SHP77 treated with DMSO at 0.1 percent for 48 hours (cell line): ENCODE measurements at regions not wholly inside any gene's neighbourhood (a gene's known extent, or its start where the extent isn't known, plus 50 kb on each side); places are given as distances from the start of the nearest gene placed in this dataset.

Experiments
- DNase-seq: peaks from one replicate; lab custom pipeline; 2025; lab: John Stamatoyannopoulos, UW

GRCh38 chr5:21694567-21694966 lies 1158.6 kb downstream of the CDH12 start:
- DNase-seq: no peak

GRCh38 chr5:21693591-21693990 lies 1159.6 kb downstream of the CDH12 start:
- no peak for DNase-seq

- no peak for DNase-seq
Measured at GRCh38 chr5:21689587-21689986, 1163.6 kb downstream of the CDH12 start.

- DNase-seq: no peak
Measured at GRCh38 chr5:21688655-21689054, 1164.5 kb downstream of the CDH12 start.

GRCh38 chr5:21687621-21688020 lies 1165.5 kb downstream of the CDH12 start:
- DNase-seq: no peak

GRCh38 chr5:21686706-21687105 lies 1166.4 kb downstream of the CDH12 start:
- no peak for DNase-seq

GRCh38 chr5:21685522-21685921 lies 1167.6 kb downstream of the CDH12 start:
- DNase-seq: no peak

- DNase-seq: no peak
Measured at GRCh38 chr5:21684992-21685391, 1168.2 kb downstream of the CDH12 start.

GRCh38 chr5:21681911-21682310 lies 1171.2 kb downstream of the CDH12 start:
- DNase-seq: no peak

- DNase-seq: no peak
Measured at GRCh38 chr5:21680641-21681040, 1172.5 kb downstream of the CDH12 start.

- no peak for DNase-seq
Measured at GRCh38 chr5:21680196-21680595, 1172.9 kb downstream of the CDH12 start.

- DNase-seq: no peak
Measured at GRCh38 chr5:21678526-21678925, 1174.6 kb downstream of the CDH12 start.

GRCh38 chr5:21672911-21673310 lies 1180.2 kb downstream of the CDH12 start:
- no peak for DNase-seq

GRCh38 chr5:21672360-21672759 lies 1180.8 kb downstream of the CDH12 start:
- no peak for DNase-seq

- no peak for DNase-seq
Measured at GRCh38 chr5:21665524-21665923, 1187.6 kb downstream of the CDH12 start.

- no peak for DNase-seq
Measured at GRCh38 chr5:21663082-21663481, 1190.1 kb downstream of the CDH12 start.

GRCh38 chr5:21661184-21661583 lies 1192.0 kb downstream of the CDH12 start:
- no peak for DNase-seq

GRCh38 chr5:21654556-21654955 lies 1198.6 kb downstream of the CDH12 start:
- no peak for DNase-seq

- DNase-seq: peak; percentile 79
Measured at GRCh38 chr5:21649969-21650368, 1203.2 kb downstream of the CDH12 start.

- DNase-seq: no peak
Measured at GRCh38 chr5:21646469-21646868, 1206.7 kb downstream of the CDH12 start.

GRCh38 chr5:21644032-21644431 lies 1209.1 kb downstream of the CDH12 start:
- DNase-seq: no peak

GRCh38 chr5:21642312-21642711 lies 1210.8 kb downstream of the CDH12 start:
- DNase-seq: no peak

- no peak for DNase-seq
Measured at GRCh38 chr5:21623831-21624230, 1229.3 kb downstream of the CDH12 start.

GRCh38 chr5:21615195-21615765 lies 1237.9 kb downstream of the CDH12 start:
- no peak for DNase-seq
